K562 (cell line): ENCODE measurements at regions not wholly inside any gene's neighbourhood (a gene's known extent, or its start where the extent isn't known, plus 50 kb on each side); places are given as distances from the start of the nearest gene placed in this dataset.

Experiments used
- ATAC-seq: fragments of 200-7000 bp; cut with Tn5 transposase; 3 replicates; pipeline ENCODE4 v1.9.1; 2020; ENCODE audit warnings: moderate library complexity
- BruUV-seq: library from RNA; stranded (reverse); fragments of 400-500 nt; replicated peaks from 2 replicates; lab custom pipeline; 2021; lab: Mats Ljungman, UMichigan
- CTCF ChIA-PET: fragments of 300-600 bp; formaldehyde crosslinking; extraction: SDS; loops from one replicate; lab custom pipeline; 2021; ENCODE audit warnings: low intra/inter-chr PET ratio; lab: Yijun Ruan, JAX
- POLR2A ChIA-PET: fragments of 300-600, 350-650 bp; sonication (Branson Sonifier 250); formaldehyde crosslinking; extraction: SDS; loops from one replicate; lab custom pipeline; 2021; ENCODE audit warnings: antibody characterized with exemption, inconsistent platforms; lab: Yijun Ruan, JAX
- DNase-seq, 4 experiments: peaks; one replicate each; pipeline versions ENCODE4 v3.0.0 to v3.0.0-alpha.2; 2011 to 2018; ENCODE audit warnings: low spot score in 3 of 4, mixed read lengths in 3 of 4; ENCODE audit errors: extremely low read depth in 1 of 4
- FAIRE-seq: peaks from 2 replicates; lab custom pipeline; 2011; peaks lifted over from hg19 to GRCh38; lab: Jason Lieb, UNC
- H2AFZ ChIP-seq: 2 replicates; pipeline ENCODE4 v1.6.0; 2011; ENCODE audit warnings: low read depth, low read length, control low read depth, inconsistent platforms
- H3K27ac ChIP-seq: fragments of 200-600 bp; 3 replicates; pipeline ENCODE4 v1.8.0; 2011; ENCODE audit warnings: low read depth, mild to moderate bottlenecking, control low read depth, inconsistent platforms, low read length, moderate library complexity, mixed read lengths; ENCODE audit errors: extremely low read depth
- H3K27me3 ChIP-seq, 2 experiments: fragments of 300-600 bp in 1 of 2; 2 replicates in 1 of 2; 3 replicates in 1 of 2; pipeline versions ENCODE4 v1.6.0 to v1.8.0; 2011; ENCODE audit warnings: inconsistent platforms in 2 of 2, low read length in 2 of 2, mild to moderate bottlenecking in 1 of 2, mixed read lengths in 1 of 2, moderate library complexity in 1 of 2; ENCODE audit not compliant: control insufficient read depth in 2 of 2, insufficient read depth in 2 of 2
- H3K36me3 ChIP-seq: fragments of 300-600 bp; 3 replicates; pipeline ENCODE4 v1.8.0; 2011; ENCODE audit warnings: mild to moderate bottlenecking, low read length, inconsistent platforms; ENCODE audit not compliant: control insufficient read depth, insufficient read depth
- H3K4me1 ChIP-seq, 2 experiments: fragments of 200-600 bp in 1 of 2; replicated peaks in 1 of 2; 2 replicates in 1 of 2; 3 replicates in 1 of 2; pipeline versions ENCODE4 v1.5.1 to v1.8.0; 2011; ENCODE audit warnings: inconsistent platforms in 2 of 2, low read length in 2 of 2, mild to moderate bottlenecking in 1 of 2, mixed read lengths in 1 of 2, moderate library complexity in 1 of 2; ENCODE audit not compliant: control insufficient read depth in 2 of 2, insufficient read depth in 2 of 2
- H3K4me2 ChIP-seq: 2 replicates; pipeline ENCODE4 v1.6.1; 2011; ENCODE audit warnings: low read length, control low read depth, inconsistent platforms, mixed read lengths; ENCODE audit not compliant: insufficient read depth
- H3K4me3 ChIP-seq: fragments of 200-600 bp; sonication (generic), shearing (Covaris generic); 2 replicates; pipeline ENCODE4 v1.5.1; 2016; ENCODE audit warnings: control low read depth, inconsistent platforms
- H3K79me2 ChIP-seq: fragments of 200-600 bp; 3 replicates; pipeline ENCODE4 v1.8.0; 2011; ENCODE audit warnings: low read length, inconsistent platforms; ENCODE audit not compliant: control insufficient read depth, insufficient read depth
- H3K9ac ChIP-seq, 2 experiments: 2 replicates each; pipeline versions ENCODE4 v1.6.0 to v1.6.1; 2011; ENCODE audit warnings: low read depth in 2 of 2, low read length in 2 of 2, control low read depth in 1 of 2, inconsistent platforms in 1 of 2, mild to moderate bottlenecking in 1 of 2, mixed read lengths in 1 of 2; ENCODE audit not compliant: insufficient read depth in 1 of 2
- H3K9me1 ChIP-seq: one replicate; pipeline ENCODE4 v1.6.0; 2011; ENCODE audit warnings: inconsistent platforms, mild to moderate bottlenecking, low read length, moderate library complexity; ENCODE audit not compliant: control insufficient read depth, insufficient read depth
- H3K9me3 ChIP-seq: replicated peaks from 2 replicates; pipeline ENCODE4 v1.5.1; 2011; ENCODE audit warnings: low read depth, low read length, inconsistent platforms; ENCODE audit not compliant: control insufficient read depth, insufficient read depth
- H4K20me1 ChIP-seq: replicated peaks from 2 replicates; pipeline ENCODE4 v1.6.1; 2011; ENCODE audit warnings: low read length, inconsistent platforms, mixed read lengths; ENCODE audit not compliant: control insufficient read depth, insufficient read depth
- ARID1B ChIP-seq: fragments of 450-650 bp; IDR thresholded peaks from 2 replicates; pipeline ENCODE4 v1.6.1; 2016; ENCODE audit warnings: antibody characterized with exemption, mild to moderate bottlenecking, inconsistent platforms
- FOXJ2 ChIP-seq: fragments of 200-800 bp; sonication (Bioruptor generic); IDR thresholded peaks from 2 replicates; pipeline ENCODE4 v1.6.1; 2016; ENCODE audit warnings: missing genetic modification characterization, missing compliant biosample characterization
- KDM2B ChIP-seq: fragments of 250-450 bp; sonication (Bioruptor Pico); IDR thresholded peaks from 2 replicates; pipeline ENCODE4 v1.8.0; 2021; ENCODE audit warnings: mild to moderate bottlenecking, moderate library complexity
- MTF1 ChIP-seq: fragments of 250-450 bp; sonication (Bioruptor Pico); IDR thresholded peaks from 2 replicates; pipeline ENCODE4 v1.9.0; 2021; ENCODE audit warnings: moderate library complexity, mild to moderate bottlenecking, inconsistent platforms, borderline replicate concordance
- NONO ChIP-seq, 2 experiments: fragments of 200-400 bp in 1 of 2; fragments of 450-650 bp in 1 of 2; formaldehyde crosslinking in 1 of 2; IDR thresholded peaks; 2 replicates each; pipeline ENCODE4 v1.6.1; 2017; ENCODE audit warnings: low read depth in 2 of 2, mild to moderate bottlenecking in 2 of 2, moderate library complexity in 2 of 2, low read length in 1 of 2
- NR2C1 ChIP-seq, 2 experiments: fragments of 450-650 bp; IDR thresholded peaks; 2 replicates each; pipeline ENCODE4 v1.6.1; 2017; ENCODE audit warnings: mild to moderate bottlenecking in 2 of 2, antibody characterized with exemption in 1 of 2, inconsistent platforms in 1 of 2, missing compliant biosample characterization in 1 of 2, missing genetic modification characterization in 1 of 2
- PURB ChIP-seq: sonication (generic); formaldehyde crosslinking; IDR thresholded peaks from 2 replicates; pipeline ENCODE4 v1.9.0; 2021; ENCODE audit warnings: low read depth, mild to moderate bottlenecking, missing genetic modification reagents
- RBM14 ChIP-seq: fragments of 200-400 bp; formaldehyde crosslinking; IDR thresholded peaks from 2 replicates; pipeline ENCODE4 v1.6.1; 2018; ENCODE audit warnings: low read depth, mild to moderate bottlenecking, low read length, moderate library complexity, borderline replicate concordance; ENCODE audit not compliant: insufficient read depth
- RBM22 ChIP-seq: fragments of 200-400 bp; formaldehyde crosslinking; IDR thresholded peaks from 2 replicates; pipeline ENCODE4 v1.6.1; 2018; ENCODE audit warnings: low read length, low read depth; ENCODE audit not compliant: poor library complexity, severe bottlenecking
- SIN3A ChIP-seq, 2 experiments: fragments of 150-350 bp in 1 of 2; IDR thresholded peaks; 2 replicates each; pipeline ENCODE4 v1.6.1; 2011 to 2016; ENCODE audit warnings: borderline replicate concordance in 2 of 2, low read depth in 2 of 2, low read length in 2 of 2, mild to moderate bottlenecking in 2 of 2, moderate library complexity in 2 of 2; ENCODE audit not compliant: control insufficient read depth in 1 of 2
- SMARCE1 ChIP-seq: fragments of 450-650 bp; IDR thresholded peaks from 2 replicates; pipeline ENCODE4 v1.7.1; 2016; ENCODE audit warnings: mild to moderate bottlenecking
- SP1 ChIP-seq: sonication (generic); formaldehyde crosslinking; IDR thresholded peaks from 2 replicates; pipeline ENCODE4 v1.8.1; 2022; ENCODE audit warnings: mild to moderate bottlenecking, missing genetic modification reagents
- WGBS: fragments of 100-300 bp; shearing (Covaris generic); methylation state at CpG from one replicate; pipeline ENCODE4 v1.1.6; 2016; ENCODE audit warnings: low coverage, mixed read lengths; ENCODE audit not compliant: insufficient coverage; ENCODE audit errors: missing lambda C conversion rate; 5-methylcytosine and 5-hydroxymethylcytosine counted together
- in situ Hi-C: fragments of 300-500 bp; cut with MboI; formaldehyde crosslinking; loops from 4 replicates; pipeline ENCODE4 v1.15.0; 2018; ENCODE audit warnings: inconsistent platforms, mixed read lengths
- intact Hi-C: fragments of 100-400 bp; cut with micrococcal nuclease; formaldehyde crosslinking; loops from 2 replicates; pipeline ENCODE4 v1.14.2; 2022
- TF ChIP-seq, protein P1 (sequence below), 2 experiments: fragments of 450-650 bp in 1 of 2; IDR thresholded peaks; 2 replicates each; pipeline ENCODE4 v1.6.1; 2011 to 2017; ENCODE audit warnings: low read depth in 2 of 2, antibody characterized with exemption in 1 of 2, borderline replicate concordance in 1 of 2, low read length in 1 of 2, mild to moderate bottlenecking in 1 of 2, mixed read lengths in 1 of 2; ENCODE audit not compliant: control insufficient read depth in 1 of 2
- TF ChIP-seq, protein P2 (sequence below): fragments of 250-450 bp; sonication (Bioruptor Pico); IDR thresholded peaks from 2 replicates; pipeline ENCODE4 v1.9.0; 2021; ENCODE audit warnings: mild to moderate bottlenecking, inconsistent platforms

GRCh38 chr16:80887062-80887461, 82.7 kb upstream of the CDYL2 start:
- no peaks in the 10 kb centered on the region for H3K9me1 ChIP-seq
- POLR2A ChIA-PET, result interaction anchor here (0.6 kb wide), 1 partner anchor 857 kb away, joined by 3 read pairs; no protein-coding TSS in a partner anchor
- no peak for FAIRE-seq

More at GRCh38 chr16:80887062-80887461, 82.7 kb upstream of the CDYL2 start:
- H3K27ac ChIP-seq, result no peak overlapping the region
- intact Hi-C loops, result no loop called here
- WGBS, result 0% methylated on average over 3 of the region's 3 CpGs
- H2AFZ ChIP-seq, result no peak overlapping the region
- DNase-seq, result no peak
- H4K20me1 ChIP-seq, result no peaks in the 10 kb centered on the region
- no peak overlapping the region for H3K4me2 ChIP-seq
- in situ Hi-C loops, result no loop called here
- H3K36me3 ChIP-seq, result no peaks in the 10 kb centered on the region
- no peak overlapping the region for H3K4me3 ChIP-seq
- no TSS peak for BruUV-seq
- H3K4me1 ChIP-seq, result no peaks in the 10 kb centered on the region
- ATAC-seq, result peak; percentile 35; the same call in 2 of the 3 replicates
- H3K79me2 ChIP-seq, result no peaks in the 10 kb centered on the region
- no peaks in the 10 kb centered on the region; a peak in 3 of 5 replicates for H3K27me3 ChIP-seq
- H3K9ac ChIP-seq, result no peak overlapping the region
- CTCF ChIA-PET, result no interaction called here
- TF ChIP-seq FOXJ2, result no peak
- no peak for TF ChIP-seq MTF1 (CRISPR knock-in tag)
- no peak for TF ChIP-seq NONO (IDR thresholded peaks at IDR 0.05; ENCODE audit: low read depth in 2 of 2, low read length in 1 of 2)
- TF ChIP-seq PURB (CRISPR knock-in tag), result no peak
- TF ChIP-seq SMARCE1, result no peak
- no peak for TF ChIP-seq ARID1B
- no peak for TF ChIP-seq SP1 (CRISPR knock-in tag)
- TF ChIP-seq, protein P1, sequence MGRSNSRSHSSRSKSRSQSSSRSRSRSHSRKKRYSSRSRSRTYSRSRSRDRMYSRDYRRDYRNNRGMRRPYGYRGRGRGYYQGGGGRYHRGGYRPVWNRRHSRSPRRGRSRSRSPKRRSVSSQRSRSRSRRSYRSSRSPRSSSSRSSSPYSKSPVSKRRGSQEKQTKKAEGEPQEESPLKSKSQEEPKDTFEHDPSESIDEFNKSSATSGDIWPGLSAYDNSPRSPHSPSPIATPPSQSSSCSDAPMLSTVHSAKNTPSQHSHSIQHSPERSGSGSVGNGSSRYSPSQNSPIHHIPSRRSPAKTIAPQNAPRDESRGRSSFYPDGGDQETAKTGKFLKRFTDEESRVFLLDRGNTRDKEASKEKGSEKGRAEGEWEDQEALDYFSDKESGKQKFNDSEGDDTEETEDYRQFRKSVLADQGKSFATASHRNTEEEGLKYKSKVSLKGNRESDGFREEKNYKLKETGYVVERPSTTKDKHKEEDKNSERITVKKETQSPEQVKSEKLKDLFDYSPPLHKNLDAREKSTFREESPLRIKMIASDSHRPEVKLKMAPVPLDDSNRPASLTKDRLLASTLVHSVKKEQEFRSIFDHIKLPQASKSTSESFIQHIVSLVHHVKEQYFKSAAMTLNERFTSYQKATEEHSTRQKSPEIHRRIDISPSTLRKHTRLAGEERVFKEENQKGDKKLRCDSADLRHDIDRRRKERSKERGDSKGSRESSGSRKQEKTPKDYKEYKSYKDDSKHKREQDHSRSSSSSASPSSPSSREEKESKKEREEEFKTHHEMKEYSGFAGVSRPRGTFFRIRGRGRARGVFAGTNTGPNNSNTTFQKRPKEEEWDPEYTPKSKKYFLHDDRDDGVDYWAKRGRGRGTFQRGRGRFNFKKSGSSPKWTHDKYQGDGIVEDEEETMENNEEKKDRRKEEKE (IDR thresholded peaks at IDR 0.05; ENCODE audit: borderline replicate concordance in 1 of 2, control insufficient read depth in 1 of 2, low read depth in 2 of 2, low read length in 1 of 2), result no peak
- TF ChIP-seq RBM22, result no peak
- TF ChIP-seq RBM14, result no peak
- no peak for TF ChIP-seq NR2C1 (IDR thresholded peaks at IDR 0.05)
- no peak for TF ChIP-seq NR2C1 (tag; IDR thresholded peaks at IDR 0.05)
- no peak for TF ChIP-seq KDM2B (CRISPR knock-in tag)
- TF ChIP-seq SIN3A (IDR thresholded peaks at IDR 0.05; ENCODE audit: borderline replicate concordance in 2 of 2, control insufficient read depth in 1 of 2, low read depth in 2 of 2, low read length in 2 of 2), result no peak
- TF ChIP-seq, protein P2, sequence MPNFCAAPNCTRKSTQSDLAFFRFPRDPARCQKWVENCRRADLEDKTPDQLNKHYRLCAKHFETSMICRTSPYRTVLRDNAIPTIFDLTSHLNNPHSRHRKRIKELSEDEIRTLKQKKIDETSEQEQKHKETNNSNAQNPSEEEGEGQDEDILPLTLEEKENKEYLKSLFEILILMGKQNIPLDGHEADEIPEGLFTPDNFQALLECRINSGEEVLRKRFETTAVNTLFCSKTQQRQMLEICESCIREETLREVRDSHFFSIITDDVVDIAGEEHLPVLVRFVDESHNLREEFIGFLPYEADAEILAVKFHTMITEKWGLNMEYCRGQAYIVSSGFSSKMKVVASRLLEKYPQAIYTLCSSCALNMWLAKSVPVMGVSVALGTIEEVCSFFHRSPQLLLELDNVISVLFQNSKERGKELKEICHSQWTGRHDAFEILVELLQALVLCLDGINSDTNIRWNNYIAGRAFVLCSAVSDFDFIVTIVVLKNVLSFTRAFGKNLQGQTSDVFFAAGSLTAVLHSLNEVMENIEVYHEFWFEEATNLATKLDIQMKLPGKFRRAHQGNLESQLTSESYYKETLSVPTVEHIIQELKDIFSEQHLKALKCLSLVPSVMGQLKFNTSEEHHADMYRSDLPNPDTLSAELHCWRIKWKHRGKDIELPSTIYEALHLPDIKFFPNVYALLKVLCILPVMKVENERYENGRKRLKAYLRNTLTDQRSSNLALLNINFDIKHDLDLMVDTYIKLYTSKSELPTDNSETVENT, result no peak
- no peaks in the 10 kb centered on the region for H3K9me3 ChIP-seq
